ENCODE measurements at regions not wholly inside any gene's neighbourhood (a gene's known extent, or its start where the extent isn't known, plus 50 kb on each side); places are given as distances from the start of the nearest gene placed in this dataset.

DNA sequence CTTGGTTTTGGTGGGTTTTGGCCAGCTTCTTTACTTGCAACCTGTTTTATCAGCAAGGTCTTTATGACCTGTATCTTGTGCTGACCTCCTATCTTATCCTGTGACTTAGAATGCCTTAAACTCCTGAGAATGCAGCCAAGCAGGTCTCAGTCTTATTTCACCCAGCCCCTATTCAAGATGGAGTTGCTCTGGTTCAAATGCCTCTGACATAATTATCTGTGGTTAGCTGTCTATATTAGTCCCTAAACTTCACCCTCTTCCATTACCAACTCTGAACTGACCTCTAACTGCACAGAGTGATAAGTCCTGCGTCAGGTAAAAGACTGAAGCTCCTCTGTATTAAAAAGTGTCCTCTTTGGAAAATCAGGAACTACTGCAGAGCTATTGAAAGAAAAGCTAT, 61.9 kb upstream of the CD96 start:
- no peak for DNase-seq

DNA sequence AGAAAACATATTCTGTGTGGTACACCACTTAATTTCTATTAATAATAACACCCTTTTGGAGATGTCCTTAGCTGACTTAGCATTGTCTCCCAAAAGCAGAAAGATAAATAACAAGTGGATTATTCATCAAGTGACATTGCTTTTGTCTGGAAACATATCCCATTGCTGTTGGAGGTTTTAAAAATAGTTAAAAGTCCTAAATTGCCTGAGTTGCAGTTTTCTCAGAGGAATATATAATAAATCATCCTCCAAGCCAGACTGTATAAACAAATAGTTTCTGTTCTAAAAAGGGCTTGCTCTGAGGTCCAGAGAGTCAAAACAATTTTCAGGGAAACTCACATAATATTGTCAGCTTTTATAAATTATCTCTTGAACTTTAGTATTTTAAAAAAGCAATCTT, 60.4 kb upstream of the CD96 start:
- no peak for DNase-seq

DNA sequence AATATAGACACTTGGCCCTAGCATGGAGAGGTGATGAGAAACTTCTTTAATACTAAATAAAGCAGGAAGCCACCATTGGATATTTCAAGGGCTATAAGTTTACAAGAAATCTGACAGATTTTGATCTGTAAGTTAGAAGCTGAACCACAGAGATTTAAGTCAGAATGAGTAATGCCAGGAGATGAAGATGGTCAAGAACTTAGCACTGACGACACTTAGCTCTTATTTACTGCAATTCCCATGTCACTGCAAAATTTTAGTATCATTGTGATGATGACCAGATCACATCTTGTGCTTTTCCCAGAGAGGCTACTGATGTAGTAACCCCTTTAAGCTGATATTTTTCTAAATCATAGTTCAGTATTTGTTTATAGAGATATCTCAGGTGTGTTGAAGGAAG, 59.4 kb upstream of the CD96 start:
- DNase-seq: no peak

DNA sequence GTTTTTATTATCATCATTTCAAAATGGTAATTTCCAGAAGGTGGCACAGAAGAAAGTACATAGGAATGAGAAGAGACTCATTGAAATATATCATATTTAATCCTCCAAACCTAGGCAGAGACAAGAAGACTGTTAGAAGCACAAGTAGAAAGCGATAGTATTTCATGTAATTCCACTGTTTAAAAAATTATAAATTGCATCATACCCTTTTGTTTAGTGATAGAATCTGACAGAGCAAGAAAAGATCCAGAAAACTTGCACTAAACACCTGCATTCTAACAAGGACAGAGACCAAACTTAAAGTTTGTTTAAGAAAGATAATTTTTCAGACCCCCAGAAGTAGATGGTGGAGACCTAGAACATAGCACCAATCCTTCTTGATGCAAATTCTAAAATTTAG, 56.9 kb upstream of the CD96 start:
- DNase-seq: no peak
